HG02571 (cell line): ENCODE measurements at regions not wholly inside any gene's neighbourhood (a gene's known extent, or its start where the extent isn't known, plus 50 kb on each side); places are given as distances from the start of the nearest gene placed in this dataset.

Experiments used
- ATAC-seq: cut with Tn5 transposase; IDR thresholded peaks from one replicate; pipeline ENCODE4 v1.9.1; 2021; ENCODE audit warnings: mild to moderate bottlenecking, moderate library complexity; ENCODE audit not compliant: unreplicated experiment

DNA sequence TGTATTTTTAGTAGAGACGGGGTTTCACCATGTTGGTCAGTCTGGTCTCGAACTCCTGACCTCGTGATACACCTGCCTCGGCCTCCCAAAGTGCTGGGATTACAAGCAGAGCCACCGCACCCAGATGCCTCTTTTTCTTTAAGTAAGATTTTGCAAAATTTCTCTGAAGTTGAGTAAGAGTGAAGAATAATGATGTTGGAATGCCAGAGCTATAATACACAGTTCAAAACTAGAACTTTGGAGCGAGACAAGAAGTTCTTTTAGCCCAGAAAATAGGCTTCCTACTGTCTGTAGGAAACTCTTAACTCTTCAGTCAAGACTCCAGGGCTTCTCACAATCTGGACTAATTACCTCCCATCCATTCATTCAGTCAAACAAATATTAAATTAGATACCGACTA lies 51.4 kb downstream of the MARCHF4 start:
- ATAC-seq: no peak

DNA sequence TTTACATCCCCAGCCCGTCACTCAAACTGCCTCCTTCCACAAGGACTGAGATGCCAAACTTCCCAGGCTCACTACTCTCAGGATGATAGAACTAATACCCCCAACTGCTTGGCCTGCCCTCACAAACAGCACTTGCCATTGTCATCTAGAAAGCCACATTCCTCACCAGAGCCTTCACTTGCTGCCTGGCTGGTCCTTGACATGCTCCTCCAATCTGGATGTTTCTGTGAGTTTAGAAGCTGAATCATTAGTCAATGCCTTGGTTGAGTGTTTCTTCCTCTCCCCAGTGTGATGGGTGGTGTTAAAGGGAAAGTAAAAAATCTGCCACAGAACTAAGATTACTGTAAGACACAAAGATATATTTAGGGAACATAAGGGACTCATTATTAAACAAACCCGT lies 52.5 kb downstream of the MARCHF4 start:
- no peak for ATAC-seq

DNA sequence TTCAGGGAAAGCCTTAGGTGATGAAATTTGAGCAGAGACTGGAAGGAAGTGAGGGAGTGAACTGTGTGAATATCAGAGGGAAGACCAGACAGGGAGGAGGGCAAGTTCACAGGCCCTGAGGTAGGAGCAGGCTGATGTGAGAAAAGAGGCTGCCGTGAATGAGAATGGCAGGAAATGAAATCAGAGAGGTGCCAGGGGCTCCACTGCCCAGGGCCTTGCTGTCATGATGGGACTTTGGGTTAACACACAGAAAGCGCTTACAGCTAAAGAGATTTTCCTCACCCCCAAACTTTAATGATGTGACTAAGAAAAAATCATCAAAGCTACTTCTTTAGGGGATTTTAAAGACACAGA lies 53.8 kb downstream of the MARCHF4 start:
- ATAC-seq: no peak

DNA sequence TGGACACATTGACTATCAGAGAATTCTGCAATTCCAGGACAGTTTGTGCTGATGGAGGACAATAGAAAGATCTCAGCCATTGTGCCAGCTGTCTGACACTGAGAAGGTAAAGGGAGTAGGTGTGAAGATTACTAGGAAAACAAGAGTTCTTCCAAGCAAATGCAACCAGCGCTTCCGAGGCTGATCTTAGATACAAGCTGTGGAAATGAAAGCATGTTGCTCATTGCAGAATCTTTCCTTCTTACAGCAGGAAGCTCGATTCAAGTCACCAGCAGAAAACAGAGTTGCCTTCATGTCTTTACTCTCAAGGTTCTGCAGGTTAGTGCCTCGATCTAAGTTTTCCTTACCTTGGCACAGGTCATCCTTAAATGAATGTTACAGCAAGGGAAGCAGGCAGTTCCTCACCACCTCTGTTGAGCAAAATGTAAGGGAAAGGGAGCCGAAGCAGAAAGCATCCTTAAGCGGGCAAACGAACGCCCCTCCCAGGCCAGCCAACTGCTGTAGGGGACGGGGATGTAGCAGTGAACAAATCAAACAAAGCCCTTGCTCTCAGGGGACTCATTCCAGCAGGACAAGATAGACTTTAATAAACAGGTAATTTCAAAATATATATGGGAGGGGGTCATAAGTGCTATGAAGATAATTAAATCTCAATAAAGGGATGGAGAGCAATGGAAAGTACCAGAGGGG lies 54.3 kb downstream of the MARCHF4 start:
- no peak for ATAC-seq

- no peak for ATAC-seq
These were observed 55.5 kb downstream of the MARCHF4 start for GRCh38 chr2:216316743-216317142.

GRCh38 chr2:216315802-216316603 lies 56.3 kb downstream of the MARCHF4 start:
- ATAC-seq: no peak

GRCh38 chr2:216312441-216312840 lies 59.8 kb downstream of the MARCHF4 start:
- no peak for ATAC-seq

DNA sequence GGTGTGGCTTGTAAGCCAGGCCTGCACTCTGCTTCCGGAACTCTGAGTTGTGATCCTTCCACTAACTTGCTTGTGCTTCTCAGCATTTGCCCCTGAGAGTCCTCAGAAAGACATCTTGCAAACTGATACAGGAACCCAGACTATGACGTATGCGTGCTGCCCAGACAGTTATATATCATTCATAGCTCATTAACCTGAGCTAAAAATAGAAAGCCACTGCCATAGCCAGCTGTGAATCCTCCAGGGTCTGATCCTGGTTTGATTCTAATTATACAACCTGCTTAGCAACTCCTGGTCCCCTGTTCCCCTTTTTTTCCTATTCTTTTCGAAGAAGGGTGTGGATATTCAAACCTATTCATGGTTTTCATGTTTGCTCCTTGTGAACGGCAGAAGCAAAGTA lies 63.7 kb downstream of the MARCHF4 start:
- no peak for ATAC-seq

DNA sequence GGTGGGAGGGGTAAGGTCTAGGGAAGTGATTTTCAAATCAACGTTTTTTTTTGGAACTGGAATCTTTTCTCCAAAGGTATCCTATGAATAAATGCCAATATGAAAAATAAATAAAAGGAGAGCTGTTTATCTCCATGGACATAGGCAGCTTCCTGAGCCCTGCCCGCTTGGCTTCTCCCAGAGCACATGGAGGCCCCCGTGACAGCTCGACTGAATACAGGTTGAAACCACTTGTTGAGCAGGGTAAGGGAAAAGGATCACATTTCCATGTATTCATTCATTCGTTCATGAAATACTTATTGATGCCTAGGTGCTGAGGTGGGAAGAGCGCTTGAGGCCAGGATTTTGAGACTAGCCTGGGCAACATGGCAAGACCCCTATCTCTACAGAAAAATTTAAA lies 64.8 kb downstream of the MARCHF4 start:
- no peak for ATAC-seq

- ATAC-seq: no peak
These were observed 65.4 kb downstream of the MARCHF4 start for GRCh38 chr2:216306868-216307267.

- no peak for ATAC-seq
These were observed 66.7 kb downstream of the MARCHF4 start for GRCh38 chr2:216305574-216305973.

- no peak for ATAC-seq
These were observed 69.2 kb downstream of the MARCHF4 start for GRCh38 chr2:216302981-216303676.

- no peak for ATAC-seq
These were observed 71.4 kb downstream of the MARCHF4 start for GRCh38 chr2:216300906-216301305.

DNA sequence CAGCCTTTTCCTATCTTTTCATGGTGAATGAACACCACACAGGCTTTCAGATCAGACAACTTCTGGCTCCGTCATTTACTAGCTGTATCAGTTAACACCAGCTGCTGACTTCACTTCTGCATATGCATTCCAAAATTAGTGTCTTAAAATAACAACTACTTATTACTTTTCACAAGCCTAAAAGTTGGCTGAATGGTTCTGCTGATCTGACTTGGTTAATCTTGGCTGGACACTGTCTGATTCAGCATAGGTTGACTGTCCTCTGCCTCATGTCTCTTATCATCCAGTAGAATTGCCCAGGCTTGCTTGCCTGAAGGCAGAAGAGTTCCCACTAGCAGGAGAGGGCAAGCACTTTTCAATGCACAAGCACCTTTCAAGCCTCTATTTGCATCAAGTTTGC lies 72.7 kb downstream of the MARCHF4 start:
- ATAC-seq: no peak

DNA sequence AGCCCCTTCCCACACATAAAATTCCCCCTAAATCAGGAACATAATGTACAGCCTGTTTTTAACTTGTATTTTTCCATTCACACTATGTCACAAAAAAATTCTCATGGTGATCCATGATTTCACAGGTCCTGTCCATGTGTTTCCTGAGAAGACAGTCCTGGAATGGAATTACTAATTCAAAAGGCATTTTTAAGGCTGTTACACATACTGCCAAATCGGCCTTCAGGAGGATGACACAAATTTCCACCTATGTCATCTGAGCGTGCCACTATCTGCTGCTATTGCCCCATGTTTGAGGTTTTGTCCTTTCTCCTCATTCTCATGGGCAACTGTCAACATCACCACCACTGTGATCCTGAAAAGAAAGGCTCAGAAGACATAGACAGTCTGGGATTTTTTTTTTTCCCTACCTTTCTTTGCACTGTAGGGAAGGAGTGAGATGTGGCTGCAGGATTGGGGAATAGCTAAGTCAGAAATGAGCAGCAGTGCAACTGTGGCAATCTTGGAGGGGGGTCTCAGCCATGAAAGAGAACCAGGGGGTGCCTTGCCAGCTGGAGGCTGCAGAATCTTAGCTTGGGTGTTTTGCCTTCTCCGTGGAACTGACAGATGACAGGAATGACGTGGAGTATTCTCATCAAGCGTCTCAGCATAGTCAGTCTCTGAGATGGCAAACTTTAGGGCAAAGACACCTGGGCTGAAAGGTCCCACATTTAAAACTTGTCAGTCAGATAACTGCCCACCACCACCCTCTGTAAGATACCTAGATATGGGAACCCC lies 73.4 kb downstream of the MARCHF4 start:
- ATAC-seq: no peak

GRCh38 chr2:216296856-216297255 lies 75.4 kb downstream of the MARCHF4 start:
- ATAC-seq: no peak

- no peak for ATAC-seq
These were observed 78.0 kb downstream of the MARCHF4 start for GRCh38 chr2:216294305-216294704.

- ATAC-seq: no peak
These were observed 78.4 kb downstream of the MARCHF4 start for GRCh38 chr2:216293883-216294282.

DNA sequence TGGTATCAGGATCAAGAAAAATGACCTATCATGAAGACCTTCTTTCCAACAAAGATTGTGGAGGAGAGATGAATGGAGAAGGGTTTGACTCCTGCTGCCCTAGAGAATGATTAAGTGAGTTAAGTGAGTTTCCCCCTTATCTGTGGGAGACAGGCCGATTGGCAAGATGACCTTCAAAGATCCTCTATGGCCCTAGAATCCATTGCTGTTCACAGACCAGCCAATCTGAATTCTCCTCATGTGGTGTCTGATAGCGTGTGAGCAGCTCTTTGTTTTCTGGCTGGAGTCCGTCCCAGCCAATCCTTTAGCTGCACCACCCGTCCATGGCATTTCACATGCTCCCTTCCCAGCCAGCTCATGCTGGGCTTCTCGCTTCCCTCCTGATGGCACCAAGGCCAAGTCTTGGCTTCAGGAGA lies 79.4 kb downstream of the MARCHF4 start:
- no peak for ATAC-seq

DNA sequence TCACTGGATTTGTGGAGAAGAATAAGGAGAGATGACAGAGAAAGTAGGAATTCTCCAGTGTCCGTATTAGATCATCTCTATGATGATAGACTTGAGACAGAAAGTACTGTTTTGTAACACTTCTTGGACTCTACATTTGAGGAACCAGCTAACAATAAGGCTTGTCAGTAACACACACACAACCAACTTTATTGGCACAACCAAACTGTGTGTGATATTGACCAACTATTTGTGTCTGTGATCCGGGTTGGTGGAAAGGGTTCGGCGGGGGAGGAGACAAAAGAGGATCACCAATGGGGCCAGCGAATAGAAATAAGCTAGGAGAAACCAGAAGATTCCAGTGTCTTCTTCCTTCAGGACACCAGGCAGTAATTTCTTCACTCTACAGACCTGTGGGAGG lies 79.8 kb downstream of the MARCHF4 start:
- ATAC-seq: no peak

GRCh38 chr2:216289470-216289869 lies 82.8 kb downstream of the MARCHF4 start:
- ATAC-seq: no peak
